Activated CD8-positive, alpha-beta memory T cell treated with anti-CD3 and anti-CD28 coated beads for 1 hour (primary cell): ENCODE measurements at regions not wholly inside any gene's neighbourhood (a gene's known extent, or its start where the extent isn't known, plus 50 kb on each side); places are given as distances from the start of the nearest gene placed in this dataset.

Experiments
- DNase-seq, 2 donors: peaks; one replicate each; pipeline ENCODE4 v3.0.0-alpha.2; 2020; ENCODE audit warnings: low read depth in 1 of 2; ENCODE audit errors: extremely low read depth in 1 of 2

DNA sequence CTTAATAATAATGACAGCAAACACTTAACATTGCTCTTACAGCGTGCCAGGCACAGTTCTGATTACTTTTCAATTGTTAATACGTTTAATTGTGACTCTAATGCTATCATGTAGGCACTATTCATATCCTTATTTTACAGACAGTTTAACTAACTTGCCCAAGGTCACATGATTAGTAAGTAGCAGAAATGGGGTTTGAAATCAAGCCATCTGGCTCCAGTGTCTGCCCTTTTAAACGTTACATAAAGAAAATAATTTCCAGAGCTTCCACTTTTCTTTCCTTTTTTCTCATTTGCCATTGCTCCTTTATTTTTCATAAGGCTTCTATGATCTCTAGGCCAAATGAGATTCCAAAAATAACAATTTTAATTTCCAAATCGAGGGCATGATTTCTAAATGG is 50.6 kb upstream of the IKZF2 start:
- DNase-seq: no peak

DNA sequence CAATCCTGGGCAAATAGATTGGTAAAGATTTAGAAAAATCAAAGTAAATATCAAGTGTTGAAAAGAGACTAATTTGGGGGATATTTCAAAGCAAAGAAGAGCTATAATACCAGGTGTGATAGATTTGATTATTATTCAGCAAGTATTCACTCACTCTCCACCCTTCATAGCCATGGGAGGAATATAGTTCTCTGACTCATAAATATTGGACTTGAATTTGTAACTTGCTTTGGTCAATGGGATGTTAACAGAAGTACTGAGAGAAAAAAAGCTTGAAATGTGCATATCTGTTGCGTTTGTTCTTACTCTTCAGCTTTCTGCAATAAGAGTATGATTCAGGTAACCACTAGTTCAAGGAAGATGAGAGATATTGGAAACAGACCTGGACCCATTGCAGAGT is 54.5 kb upstream of the IKZF2 start:
- no peak for DNase-seq

DNA sequence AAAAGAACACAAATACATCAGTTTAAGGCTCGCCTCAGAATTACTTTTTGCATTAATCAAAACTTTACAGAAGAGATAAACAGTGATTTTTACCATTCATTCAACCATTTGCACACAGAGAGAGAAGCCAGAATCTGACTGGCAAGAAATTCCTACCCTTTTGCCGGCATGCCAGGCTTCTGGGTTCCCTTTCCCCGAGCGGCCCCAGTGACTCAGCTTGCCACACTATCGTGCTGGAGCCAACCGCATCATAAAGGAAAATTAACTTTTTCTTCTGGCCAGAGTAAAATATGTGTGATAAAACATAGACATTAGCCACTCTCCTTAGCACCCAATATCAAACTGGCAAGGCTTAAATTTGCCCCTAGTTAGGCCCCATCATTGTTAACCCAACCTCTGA is 61.8 kb upstream of the IKZF2 start:
- no peak for DNase-seq

DNA sequence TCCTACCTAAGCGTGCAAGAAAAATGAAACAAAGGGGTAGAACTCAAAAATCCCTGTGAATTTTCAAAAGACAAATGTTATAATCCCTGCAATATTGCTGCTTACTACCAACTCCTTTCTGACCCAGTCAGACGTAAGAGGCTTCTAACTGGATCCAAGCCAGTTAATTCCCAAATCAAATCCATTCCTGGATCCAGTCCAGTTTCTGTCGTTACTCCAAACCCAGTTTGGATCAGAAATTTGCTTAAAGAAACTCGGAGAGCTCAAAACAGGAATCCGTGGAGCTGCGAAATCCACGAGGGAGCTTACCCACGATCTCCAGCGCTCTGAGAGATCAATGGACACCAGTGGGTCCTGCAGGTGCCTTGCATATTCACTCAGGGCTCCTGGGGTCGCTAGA is 62.8 kb upstream of the IKZF2 start:
- no peak for DNase-seq

DNA sequence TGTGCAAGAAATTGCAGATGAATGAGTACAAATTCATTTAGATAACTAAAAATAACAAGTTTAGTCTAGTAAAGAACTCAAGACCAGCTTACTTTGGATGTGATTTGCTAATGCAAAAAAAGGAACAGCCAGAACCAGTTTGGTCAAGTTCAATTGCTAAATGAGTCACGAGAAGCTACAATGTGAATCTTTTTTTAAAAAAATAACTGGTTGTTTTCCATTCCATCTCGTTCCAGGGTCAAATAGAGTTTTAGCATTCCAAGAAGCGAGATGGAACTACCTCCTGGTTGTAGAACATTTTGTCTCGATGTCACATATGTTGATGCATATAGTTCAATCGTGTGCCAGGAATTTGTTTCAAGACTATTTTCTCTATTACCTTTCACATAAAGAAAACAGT is 65.0 kb upstream of the IKZF2 start:
- DNase-seq: no peak

DNA sequence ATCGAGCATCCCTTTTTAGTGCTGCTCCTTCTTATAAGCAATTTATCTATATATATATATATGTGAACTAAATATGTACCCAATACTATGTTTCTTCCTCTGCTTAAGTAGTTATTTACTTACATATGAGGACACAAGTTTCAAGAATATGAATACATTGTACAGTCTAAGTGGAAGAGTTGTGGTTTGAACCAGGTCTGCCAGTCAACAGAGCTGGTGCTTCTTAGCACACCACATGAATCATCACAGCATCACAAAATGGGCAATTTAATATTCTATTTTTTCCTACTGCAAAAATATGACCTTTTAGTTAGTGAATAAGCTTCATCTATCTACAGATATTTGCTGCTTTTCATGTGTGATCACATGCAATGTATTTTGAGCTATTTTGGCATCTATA is 64.4 kb upstream of the SPAG16 start:
- DNase-seq: no peak

DNA sequence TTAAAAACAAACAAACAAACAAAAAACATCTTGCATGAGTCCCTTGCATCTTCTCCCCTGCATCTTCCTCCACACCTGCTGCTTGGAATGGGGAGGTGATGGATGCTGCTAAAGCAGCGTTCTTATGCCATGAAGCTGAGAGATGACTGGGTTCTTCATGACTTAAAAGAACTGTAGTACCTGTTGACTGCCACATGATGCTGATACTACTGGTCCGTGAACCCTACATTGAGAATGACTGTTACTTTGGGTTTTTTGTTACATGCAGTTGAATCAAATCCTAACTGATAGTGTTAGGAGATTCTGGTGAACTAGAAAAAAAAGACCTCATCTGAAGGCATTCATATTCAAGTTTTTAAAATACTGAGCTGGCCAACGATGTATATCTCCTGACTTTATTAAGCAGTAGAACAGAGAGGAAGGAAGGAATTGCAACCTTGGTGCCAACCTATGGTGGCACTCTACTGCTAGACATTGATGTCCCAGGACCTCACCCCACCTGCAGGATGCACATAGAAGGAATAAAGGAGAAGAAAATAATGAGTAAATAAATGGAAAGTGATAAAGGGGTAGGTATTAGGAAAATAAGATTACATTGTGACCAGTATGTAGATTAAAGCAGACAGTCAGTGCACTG is 63.2 kb upstream of the SPAG16 start:
- DNase-seq: no peak

DNA sequence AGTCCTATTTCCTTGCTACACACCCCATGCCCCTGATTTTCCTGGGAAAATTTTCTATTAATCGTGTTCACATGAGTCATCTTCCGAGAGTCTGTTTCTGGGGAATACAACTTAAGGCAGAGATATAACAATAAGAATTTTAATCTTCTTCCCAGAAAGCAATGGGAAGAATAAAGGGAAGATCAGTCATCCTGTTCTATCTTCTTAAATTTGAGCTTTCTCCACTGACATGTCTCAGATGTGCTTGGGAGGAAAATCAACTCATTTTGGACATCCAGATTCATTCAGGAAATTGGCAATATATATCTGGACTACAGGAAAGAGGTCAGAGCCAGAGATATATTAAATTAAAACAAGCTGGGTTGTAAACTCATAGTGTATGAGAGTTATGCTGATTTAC is 62.3 kb upstream of the SPAG16 start:
- no peak for DNase-seq

DNA sequence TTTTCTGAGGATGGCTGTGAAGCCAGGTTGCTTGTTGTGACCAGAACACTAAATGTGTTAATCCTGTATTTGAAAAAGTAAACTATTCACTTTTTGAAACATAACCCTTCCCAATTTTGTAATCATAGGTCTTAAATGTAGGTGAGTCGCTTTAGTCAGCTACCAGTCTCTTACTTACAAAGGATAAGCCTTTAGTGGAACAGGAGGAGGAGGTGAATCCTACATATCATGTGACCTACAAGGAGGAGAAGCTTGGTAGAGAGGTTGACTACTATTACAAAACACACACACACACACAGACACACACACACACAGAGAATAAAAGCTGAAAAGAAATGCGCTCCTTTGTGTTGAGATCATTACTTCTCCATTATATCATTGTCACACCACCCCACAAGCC is 59.9 kb upstream of the SPAG16 start:
- no peak for DNase-seq

DNA sequence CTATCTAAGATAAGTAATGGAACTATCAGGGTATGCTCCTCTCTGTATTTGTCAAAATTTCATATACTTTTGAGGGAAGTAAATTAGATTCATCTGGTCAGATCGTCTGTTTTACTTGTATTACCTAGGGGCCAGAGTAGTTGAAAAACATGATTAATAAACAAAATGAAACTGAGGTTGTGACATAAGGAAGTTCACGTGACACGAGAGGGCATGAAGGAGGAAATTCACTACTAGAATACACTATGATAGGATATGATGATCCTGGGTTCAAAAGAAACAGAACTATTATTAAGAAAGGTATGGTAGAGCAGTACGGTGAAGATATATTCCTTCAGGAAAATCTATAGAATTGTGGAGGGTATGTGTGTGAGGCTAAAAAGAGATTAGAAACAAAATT is 58.4 kb upstream of the SPAG16 start:
- no peak for DNase-seq

DNA sequence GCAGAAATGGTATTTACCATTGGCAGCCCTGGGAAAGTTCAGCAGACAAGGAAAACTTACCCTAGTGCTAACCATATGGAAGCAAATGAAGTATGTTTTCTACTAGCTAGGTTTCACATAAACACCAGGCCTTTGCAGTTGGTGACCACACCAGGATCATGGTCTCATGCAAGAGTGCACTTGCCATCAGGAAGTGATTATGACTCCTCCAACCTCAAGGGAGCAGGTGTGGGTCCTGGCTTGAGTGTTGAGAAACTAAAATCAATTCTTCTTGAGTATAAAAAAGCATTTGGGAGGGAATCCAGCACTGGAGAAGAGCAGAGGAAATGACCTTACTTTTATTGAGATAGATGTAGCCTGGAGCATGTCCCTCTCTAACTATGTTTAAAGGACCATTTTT is 56.8 kb upstream of the SPAG16 start:
- DNase-seq: no peak

DNA sequence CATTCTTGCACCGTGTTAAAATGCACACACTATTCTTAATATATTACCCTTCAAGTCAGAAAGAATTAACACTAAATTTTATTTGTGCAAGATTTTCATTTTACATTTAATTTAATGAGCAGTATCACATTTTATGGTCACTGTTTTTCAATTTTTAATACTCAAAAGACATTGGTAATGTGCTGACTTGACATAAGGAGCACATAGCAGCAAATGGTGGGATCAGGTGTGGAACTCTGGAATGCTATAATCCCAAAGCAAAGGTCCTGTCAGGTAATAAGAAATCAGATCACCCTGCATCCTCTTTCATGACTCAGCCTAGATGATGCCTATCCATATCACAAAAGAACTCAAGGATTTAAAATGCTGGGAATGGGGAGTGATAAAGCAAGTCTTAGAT is 55.6 kb upstream of the SPAG16 start:
- no peak for DNase-seq

DNA sequence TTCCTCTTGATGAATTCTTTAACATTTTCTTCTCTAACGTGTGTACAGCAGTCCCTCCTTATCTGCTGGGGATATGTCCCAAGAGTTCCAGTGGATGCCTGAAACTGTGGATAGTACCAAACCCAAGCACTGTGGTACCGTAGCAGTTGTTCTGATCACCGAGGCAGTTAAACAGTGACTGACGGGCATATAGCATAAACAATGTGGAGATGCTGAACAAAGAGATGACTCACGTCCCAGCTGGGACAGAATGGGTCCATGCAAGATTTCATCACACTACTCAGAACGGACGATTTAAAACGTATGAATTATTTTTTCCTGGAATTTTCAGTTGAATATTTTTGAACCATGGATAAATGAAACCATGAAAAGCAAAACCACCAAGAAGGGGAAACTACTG is 54.5 kb upstream of the SPAG16 start:
- DNase-seq: no peak

DNA sequence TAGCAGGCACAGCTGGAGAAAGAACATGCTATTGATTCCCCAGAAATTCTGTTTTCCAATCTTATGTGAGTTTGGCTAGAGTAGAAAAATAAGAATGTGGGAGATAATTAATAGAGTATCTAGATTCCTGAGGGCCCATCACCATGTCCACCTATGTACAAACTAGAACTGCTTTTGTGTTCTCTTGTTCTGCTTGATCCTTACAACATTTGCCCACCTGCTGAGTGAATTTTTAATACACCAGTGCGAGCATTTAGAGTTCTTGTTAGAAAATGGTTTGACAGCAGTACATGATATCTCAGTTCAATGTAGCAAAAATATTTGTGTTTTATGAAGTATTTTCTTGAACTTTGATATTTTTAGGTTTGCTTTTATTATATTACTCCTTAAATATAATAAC is 52.3 kb upstream of the SPAG16 start:
- DNase-seq: no peak

DNA sequence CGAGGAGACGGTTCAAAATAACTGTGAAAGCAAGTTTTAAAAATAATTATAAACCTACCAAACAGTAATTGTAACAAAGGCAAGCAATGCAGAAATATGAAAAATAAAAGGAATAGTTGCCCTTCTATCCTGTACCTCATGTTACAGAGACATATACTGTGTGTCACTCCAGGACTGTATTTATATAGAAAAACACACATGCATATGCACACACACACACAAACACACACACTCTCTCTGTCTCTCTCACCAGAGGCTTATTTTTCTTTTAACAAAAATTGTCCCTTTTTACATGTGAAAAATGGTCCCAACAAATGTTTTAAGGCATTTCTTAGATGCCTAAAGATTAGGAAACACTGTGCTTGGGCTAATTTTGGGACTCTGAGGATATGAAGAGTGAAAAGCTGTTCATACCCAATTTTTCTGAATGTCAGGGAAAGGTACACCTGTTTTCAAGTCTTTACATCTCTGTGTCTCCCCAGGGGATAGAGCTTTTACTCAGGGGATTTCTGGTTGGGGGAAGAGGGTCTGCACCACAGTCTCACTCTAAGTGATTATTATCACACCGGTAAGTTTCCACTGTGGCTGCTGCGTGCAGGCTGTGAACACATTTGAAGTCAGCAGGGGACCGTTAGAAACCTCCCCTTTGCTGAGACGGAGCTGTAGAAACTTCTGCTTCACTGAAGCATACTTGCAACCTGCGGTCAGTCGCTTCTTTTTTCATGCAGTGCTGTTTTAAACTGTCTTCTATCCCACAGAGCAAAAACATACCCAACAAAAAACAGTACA is 51.4 kb upstream of the SPAG16 start:
- peak; percentile 16 to 28 for DNase-seq

DNA sequence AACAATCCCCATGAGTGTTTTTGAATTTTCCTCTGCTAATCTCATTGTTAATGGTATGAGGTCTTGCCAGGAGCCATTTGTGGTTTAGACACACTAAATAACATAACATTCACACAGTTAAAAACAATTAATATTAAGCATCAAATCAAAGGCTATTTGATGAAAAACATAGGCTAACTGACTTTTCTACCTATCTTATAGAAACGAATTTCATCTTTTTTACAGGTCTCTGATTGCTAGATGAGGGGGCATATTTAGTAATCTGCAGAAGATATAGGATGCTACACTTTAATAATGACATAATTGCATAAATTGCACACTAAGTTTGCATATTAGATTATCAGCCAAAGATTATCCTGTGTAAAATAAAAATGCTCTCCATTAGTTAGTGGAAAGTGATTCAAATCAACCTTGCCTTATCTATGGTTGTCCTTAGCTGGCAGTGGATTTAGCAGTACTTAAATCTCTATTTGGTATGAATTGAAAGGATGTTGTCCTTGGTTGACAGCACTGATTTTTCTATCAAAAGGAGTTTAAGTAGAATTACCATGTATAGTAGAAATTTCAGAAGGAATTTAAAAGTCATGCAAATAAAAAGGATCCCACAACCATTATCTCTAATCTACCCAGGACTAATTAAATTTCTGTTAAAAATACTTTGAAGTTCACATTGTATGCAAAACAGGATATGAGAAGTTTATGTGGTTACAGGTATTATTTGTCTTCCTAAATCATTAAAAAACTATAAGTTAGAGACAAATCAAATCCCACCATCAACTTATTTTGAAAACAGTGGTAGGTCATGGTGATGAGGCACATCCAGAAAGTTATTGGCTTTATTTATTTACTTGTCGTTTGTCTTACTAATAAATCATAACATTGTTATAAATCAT is 50.6 kb upstream of the SPAG16 start:
- no peak for DNase-seq
